Stimulated activated CD4-positive, alpha-beta T cell treated with anti-CD3 and anti-CD28 coated beads, Interleukin-4, amount 100 ng/mL, for 24 hours (primary cell): ENCODE measurements at regions not wholly inside any gene's neighbourhood (a gene's known extent, or its start where the extent isn't known, plus 50 kb on each side); places are given as distances from the start of the nearest gene placed in this dataset.
"Not testable (repeated sequence)": the region's sequence is repeated elsewhere in the genome, so short reads cannot be mapped to it uniquely, and the experiment has no call there.

Source experiments
- DNase-seq: peaks from one replicate; pipeline ENCODE4 v3.0.0-alpha.2; 2020

DNA sequence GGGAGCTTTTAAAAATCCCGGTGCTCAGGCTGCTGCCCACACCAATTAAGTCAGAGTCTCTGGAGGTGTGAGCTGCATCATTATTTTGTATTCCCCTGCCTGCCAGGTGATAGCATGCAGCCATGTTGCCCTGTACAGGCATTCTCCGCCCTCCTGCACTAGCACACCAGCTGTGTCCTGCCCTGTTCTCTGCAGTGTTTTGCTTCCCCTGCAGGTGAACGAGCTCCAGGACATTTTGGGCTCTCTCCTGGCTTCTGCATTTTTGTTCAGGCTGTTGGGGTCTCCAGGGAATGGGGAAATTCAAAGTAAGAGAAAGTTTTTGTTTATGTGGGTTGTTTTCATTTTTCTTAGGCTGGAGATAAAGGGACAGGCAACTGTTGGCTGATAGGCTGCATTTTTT is 271.0 kb upstream of the COBL start:
- DNase-seq = no peak

DNA sequence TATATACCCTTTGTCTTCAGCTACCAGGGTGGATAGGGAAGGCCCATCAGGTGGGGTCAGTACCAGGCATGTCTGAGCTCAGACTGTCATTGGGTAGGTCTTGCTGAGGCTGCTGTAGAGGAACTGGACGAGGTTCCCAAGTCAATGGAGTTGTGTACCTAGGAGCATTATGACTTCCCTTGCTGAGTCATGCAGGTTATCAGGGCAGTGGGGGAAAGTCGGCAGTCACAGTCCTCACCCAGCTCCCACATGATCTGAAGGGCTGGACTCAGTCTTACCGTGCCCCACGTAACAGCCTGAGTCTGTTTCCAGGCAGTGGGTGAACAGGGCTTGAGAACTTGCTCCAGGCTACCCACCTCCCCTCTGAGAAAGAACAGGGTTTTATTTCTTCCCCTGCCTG is 260.8 kb upstream of the COBL start:
- DNase-seq = no peak

DNA sequence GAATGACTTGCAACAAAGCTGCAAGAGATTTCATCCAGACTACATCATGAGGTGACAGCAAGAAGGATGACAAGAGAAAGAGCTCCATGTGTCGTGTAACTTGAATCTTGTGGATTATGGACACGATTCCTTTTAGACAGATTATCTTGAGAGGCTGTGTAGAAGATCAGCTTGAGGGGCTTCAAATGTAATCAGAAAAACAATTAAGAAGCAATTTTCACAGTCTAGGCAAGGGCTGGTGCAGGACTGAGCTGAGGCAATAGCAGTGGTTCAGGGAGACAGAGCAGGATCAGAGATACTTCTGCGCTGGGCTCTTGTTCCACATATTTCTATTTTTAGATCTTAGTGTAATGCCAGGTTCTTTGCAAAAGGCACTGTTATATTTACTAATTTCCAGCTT is 253.0 kb upstream of the COBL start:
- no peak for DNase-seq

DNA sequence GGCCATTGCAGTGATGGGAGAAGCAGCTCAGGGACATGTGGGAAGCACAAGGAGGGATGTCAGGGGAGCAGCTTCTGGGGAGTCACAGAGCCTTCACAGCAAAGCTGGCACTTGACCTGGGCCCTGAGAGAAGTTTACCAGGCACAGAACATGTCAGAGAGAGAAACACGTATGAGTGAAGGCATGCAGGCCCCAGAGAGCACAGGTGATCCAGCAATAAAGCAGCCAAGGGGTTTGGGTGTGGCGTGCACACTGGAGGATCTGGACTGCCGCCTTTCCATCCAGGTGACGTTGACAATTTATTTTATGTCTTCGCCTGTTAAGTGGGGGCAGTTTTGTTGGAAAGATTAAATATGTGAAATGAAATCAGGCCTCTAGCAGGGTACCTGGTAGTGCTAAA is 252.6 kb upstream of the COBL start:
- DNase-seq = no peak

DNA sequence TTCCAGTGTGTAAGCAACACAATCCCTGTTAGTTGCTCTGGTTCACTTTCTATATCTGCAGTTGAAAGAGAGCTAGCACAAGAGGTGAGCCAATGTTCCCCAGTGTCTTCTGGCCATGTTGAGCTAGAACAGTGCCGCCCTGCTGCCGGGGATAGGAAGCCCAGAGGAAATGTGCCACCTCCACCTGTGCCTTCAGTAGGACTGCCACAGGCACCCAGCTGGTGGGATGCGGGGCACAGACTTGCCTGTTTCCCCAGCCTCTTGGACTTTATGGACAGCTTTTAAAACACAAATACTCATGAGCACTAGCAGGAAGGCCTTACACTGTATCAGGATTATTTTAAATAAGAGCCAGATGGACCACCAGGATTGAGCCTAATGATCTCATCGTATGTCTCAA is 234.5 kb upstream of the COBL start:
- no peak for DNase-seq

DNA sequence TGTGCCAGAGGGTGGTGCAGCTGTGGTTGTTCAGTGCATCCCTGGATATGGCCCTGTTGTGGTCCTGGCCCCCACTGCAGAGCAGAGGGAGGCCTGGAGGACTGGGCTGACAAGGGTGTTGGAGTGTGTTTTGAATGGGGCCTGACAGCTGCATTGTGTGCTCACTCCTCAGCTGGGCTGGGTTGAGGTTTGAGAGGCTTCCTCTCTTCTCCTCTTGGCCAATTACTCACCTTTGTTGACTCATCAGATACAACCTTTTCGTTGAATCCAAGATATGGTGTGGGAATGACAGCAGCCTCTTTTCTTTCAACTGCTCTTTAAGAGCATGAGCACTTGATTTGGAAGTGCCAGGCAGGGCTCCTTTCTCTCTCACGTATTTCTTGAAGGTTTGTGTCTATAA is 228.5 kb upstream of the COBL start:
- no peak for DNase-seq

DNA sequence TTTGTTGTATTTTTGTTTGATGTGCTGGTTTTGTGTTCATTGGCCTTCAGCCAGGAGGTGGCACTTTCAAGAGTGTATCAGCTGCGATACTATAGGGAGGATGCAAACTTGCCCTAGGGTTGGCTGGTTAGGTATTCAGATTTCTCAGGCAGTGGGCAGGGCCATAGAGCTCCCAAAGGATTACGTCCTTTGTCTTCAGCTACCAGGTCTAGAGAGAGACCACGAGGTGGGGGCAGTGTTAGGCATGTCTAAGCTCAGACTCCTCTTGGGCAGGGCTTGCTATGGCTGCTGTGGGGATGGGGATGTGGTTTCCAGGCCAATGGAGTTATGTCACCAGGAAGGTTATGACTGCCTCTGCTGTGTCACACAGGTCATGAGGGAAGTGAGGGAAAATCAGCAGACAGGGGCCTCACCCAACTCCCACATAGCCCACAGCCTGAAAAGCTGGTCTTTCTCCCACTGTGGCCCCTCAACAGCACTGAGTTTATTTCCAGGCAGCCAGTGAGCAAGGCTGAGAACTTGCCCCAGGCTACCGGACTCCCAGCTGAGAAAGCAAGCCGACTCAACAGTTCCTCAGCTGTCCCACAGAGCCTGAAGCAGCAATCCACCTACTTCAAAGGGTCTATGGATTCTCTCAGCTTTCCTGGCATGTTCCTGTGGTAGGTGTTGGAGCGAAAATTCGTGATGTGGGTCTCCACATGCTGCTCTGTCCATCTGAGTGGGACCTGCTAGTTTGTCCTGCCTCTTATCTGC is 227.4 kb upstream of the COBL start:
- no peak for DNase-seq

DNA sequence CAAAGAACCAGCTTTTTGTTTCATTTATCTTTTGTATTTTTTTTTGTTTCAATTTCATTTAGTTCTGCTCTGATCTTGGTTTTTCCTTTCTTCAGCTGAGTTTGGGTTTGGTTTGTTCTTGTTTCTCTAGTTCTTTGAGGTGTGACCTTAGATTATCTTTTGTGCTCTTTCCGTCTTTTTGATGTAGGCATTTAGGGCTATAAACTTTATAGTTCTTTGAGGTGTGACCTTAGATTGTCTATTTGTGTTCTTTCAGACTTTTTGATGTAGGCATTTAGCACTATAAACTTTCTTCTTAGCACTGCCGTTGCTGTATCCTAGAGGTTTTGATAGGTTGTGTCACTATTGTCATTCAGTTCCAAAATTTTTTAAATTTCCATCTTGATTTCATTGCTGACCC is 224.3 kb upstream of the COBL start:
- DNase-seq = not testable (repeated sequence)

DNA sequence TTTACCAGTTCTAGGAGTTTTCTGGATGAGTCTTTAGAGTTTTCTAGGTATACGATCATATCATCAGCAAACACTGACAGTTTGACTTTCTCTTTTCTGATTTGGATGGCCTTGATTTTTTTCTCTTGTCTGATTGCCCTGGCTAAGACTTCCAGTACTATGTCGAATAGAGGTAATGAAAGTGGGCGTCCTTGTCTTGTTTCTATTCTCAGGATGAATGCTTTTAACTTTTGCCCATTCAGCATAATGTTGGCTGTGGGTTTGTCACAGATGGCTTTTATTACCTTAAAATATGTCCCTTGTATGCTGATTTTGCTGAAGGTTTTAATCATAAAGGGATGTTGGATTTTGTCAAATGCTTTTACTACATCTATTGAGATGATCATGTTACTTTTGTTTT is 223.2 kb upstream of the COBL start:
- no peak for DNase-seq

DNA sequence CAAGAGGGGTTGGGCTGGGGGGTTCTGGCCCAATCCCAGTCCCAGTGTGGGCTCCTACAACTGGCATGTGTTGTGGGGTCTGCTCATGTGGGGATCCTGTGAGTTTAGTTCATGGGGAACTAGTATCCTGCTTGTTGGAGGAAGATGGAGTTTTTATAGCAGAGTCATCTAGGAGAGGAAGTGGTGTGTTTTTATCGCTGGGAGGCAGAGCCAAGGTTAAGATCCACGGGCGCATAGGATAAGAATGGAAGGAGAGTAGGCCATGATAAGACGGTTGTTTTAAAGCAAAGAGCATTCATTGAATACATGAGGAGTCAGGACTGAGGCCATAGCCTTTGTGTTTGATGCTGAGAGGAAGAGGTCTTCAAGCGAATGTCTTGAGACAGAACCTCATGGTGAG is 211.6 kb upstream of the COBL start:
- no peak for DNase-seq

DNA sequence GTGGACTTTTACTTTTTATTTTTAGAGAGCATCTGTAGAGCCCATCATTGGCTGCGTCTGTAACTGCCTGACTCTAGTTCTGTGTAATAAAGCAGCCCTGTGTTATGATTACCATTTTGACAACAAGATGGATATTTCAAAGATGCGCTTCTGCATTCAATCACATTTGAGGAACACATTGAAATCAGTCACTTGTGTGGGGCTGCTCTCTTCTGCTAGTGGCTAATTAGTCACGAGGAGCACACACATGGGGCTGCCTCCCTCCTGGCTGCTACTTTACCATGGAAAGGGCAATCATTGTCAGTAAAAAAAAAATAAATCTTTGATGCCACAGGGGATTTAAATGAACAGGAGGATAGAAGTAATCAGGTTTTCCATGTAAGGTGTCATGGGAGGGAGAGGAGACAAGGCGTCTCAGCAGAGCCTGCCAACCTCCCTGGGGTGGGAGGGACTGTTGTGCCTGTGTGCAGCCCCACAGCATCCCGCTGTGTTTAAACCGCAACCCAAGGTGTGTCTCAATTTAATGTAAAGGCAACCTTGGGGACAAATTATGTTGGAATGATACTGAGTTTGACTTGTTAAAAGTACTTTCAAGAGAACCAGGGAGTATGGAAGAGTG is 205.2 kb upstream of the COBL start:
- no peak for DNase-seq

DNA sequence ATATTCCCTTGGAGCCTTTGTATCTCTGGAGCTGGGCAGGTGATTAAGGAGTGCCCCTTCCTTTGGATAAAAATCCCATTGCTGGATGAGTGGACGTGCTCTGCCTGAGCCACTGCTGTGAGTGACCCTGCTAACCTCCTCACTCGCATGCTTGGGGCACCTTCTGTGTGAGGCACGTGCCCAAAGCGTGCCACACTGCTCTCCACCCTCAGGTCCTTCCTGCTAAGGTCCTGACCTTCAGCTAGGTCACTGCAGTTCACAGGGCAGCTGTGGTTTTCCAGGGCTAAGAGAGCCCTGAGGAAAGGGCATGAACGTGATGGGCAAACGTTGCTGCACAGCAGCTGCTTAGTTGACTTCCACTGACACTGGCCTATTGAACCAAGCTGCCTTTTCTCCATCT is 204.4 kb upstream of the COBL start:
- DNase-seq = no peak

DNA sequence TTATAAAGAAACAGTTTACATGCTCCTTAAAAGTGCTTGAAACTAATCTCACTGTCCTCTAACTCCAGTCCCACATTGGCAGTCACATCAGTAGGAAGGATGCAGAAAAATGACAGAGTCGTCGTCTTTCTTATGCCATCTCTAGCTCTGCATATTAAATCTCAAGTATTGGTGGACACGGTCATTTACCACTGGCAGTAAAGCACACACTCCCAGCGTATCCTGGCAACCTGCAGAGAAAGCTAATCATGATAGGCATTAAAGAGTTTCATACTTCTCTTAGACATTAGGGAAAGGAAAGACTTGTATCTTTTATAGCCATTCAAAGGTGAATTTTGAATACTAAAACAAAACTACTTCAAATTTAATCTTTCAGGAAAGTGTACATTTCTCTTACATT is 202.0 kb upstream of the COBL start:
- DNase-seq = no peak

DNA sequence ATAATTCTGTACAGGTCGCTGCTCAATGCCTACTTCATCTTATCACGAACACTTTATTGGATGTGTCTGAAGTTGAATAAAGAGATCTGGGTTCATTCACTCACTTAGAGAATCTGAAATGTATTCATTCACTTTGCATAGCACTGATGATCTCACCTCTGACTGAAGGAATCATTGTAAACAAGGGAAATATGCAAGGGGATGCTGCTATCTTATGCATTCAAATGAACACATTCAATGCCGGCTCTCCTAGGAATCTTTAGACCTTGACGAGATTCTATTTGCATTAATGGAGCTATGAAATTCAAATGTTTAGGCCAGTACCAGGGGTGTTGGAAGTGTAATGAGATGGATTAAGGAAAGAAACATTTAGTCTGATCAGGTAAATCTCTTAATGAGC is 200.6 kb upstream of the COBL start:
- DNase-seq = no peak

DNA sequence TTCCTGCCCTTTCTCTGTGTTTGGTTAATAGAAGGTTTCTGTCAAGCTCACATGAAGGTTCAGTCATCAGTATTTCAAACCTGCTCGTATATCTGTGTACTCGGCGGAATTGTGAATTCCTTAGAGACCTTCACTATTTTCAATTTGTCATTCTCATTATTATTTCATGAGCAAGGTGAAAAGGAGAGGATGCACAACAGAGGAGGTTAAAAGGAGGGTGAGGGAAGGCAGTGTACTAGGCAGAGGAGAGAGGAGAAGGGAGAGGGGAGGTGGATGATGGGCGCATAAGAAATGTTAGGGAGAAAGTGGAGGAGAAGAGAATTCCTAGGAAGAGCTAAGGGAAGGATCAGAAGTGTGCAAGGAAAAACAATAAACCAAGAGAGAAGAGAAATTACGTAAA is 185.0 kb upstream of the COBL start:
- DNase-seq = no peak

DNA sequence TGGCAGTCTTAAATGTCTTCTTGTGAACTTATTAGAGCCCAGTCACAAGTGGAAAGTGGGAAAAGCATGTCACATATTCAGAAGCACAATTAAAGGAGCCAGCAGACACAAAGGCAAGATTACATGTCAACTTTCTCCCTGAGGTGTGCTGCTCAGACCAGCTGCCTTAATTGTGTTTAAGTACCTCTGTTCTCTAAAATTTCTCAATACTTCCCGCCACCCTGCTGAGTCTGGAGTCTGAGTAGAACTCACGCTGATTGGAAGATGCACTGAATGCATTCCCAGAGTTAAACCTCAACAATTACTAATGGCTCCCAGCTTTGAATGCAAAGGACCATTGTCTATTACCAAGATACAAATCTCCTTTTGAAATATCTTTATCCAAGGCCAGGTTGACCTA is 166.4 kb upstream of the COBL start:
- DNase-seq = no peak

DNA sequence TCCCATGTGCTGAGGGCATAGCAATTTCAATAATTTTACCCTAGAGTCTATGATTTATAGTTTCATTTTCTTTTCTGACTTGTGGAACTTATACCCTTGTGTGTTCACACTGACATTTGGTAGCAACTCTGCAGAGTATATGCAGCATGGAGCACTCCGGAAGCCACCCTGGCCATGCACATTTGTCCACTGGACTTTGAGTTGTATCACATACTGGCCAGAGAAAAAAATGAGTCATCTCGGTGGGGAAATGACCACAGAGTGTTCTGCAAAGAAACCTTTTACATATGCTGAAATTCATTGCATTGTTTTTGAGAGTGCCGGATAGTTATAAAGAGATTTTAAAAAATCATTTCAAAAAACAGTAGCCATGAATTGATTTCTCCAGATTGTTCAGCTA is 164.8 kb upstream of the COBL start:
- no peak for DNase-seq

DNA sequence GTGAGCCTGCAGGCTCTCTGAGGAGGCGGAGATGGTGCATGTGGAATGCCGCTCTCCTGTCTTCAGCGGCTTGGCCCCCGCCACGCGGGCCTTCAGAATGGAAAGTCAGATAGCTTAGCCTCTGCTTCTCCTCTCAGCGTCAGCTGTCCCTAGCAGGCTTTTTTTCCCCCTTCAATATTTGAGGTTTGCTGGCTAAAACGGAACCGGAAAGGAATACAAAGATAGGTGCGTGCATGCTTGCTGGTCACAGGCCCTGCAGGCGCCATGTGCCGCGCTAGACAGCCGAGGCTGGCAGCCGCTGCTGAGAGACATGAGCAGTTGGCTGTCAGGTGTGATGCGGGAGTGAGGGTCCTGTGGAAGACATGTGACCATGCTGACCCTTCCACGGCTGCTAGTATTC is 161.2 kb upstream of the COBL start:
- no peak for DNase-seq

DNA sequence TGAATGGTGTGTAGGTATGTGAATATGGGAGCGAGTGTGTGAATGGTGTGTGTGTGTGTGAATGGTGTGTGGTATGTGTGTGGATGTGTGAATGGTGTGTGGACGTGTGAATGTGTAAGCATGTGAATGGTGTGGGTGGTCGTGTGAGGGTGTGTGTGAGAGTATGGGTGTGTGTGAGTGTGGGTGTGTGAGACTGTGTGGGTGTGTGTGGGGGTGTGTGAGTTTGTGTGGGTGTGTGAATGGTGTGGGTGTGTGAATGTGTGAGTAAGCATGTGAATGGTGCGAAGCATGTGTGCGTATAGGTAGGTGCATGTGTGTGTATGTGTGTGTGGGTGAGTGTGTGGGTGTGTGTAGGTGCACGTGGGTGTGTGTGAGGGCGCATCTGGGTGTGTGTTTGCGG is 160.7 kb upstream of the COBL start:
- DNase-seq = no peak

DNA sequence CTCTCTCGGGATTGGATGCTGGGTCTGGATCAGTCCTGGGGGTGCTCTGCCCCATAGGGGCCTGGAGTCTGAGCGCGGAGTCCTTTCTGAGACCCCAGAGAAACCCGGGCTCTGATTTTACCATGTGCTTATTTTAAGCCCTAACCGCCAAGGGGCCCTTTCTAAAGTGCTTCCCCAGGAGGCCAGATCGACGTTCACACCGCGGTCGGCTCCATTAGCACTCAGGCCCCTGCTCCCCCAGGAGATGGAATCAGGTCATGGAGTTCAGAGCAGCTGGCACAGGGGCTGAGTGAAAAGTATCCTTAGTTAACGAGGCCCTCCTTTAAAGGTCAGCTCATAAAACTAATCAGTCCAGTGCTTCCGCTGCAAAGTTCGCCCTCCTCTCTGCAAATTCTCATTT is 159.4 kb upstream of the COBL start:
- no peak for DNase-seq

DNA sequence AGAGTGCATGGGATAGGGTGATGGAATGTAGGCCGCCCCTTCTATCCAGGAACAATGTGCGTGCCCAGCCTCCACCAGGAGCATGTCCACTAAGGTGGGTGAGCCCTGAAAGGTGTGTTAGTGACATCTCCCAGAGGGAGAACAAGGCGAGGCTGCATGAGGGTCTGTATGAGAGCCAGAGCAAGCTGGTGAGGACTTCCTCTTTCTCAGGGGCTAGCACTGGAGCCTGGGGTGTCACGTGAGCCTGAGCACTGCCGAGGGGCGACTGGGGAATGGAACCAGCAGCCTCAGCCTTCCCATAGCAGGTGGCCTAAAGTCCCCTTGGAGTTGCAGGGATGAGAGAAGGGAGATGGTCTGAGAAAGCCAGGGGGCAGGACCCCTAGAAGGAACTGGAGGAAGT is 156.3 kb upstream of the COBL start:
- no peak for DNase-seq

DNA sequence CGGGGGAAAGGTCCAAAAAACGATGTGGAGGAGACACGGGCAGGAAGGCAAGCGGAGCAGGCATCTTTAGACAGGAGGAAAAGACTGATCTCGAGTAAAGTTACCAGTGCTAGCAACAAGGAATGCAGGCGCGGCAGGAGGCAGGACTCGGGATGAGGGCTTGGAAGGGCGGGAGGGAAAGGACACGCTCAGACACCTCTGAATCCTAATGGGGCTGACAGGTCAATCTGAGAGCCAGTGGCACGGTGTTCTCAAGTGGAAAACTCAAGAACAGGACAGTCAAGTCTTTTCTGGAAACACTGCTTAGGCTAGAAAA is 155.3 kb upstream of the COBL start:
- no peak for DNase-seq

DNA sequence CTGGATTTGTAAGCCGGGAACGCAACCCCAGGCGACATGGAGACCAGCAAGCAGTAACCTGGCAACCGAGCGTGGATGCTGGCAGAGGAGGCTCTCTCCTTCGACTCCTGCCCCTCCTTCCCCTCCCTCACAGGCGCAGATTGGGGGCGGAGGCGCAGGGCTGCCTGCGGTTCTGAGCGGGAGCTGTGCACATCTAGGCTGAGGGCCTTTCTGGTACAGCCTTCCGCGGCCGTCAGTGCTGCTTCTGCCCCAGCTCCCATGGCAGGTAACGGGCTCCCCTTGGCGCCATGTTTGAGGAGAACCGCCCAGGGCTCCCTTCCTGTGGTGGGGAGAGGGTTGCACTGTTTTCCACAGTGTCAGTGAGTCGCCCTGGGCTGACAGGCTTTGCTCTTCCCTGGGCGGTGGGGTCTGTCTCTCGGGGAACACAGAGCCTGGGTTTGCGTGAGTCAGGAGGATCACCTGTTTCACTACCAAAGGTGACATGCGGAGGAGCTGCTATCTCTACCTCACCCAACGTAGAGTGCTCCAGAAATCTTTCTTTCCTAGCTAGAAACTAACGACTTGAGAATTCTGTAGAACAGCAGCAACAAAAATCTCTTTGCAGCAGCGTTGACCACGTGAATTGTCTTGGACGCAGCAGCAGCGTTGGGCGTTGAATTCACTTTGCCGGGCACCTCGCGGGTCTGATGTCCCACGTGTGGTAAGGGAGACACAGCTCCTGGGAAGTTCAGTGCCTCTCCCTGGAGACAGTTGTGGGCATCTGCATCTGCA is 154.8 kb upstream of the COBL start:
- no peak for DNase-seq

DNA sequence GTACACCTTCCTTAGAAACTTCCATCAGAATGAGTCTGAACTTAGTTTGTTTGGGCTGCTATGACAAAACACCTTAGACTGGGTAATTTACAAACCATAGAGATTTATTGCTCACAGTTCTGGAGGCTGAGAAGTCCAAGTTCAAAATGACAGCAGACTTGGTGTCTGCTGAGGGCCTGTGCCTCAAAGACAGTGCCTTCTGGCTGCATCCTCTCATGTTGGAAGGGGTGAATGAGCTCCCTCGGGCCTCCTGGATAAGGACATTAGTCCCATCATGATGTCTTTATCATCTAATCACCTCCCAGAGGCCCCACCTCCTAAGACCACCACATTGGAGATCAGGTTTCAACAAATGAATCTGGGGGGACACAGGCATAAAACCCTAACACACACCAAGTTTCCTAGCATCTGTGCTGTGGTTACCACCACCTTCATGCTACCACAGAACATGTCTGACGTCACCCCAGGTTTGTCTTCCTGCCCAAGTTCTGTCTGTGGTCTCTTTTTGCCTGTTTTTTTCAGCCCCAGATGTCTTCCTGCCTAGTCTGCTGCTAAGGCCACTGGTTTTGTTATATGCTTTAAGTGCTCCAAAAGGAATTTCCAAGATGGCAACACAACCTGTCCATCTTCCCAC is 150.9 kb upstream of the COBL start:
- no peak for DNase-seq
